ENCODE measurements at regions not wholly inside any gene's neighbourhood (a gene's known extent, or its start where the extent isn't known, plus 50 kb on each side); places are given as distances from the start of the nearest gene placed in this dataset.

GRCh38 chr22:49253656-49254055 is 574.0 kb downstream of the BRD1 start (continued):
- TF ChIP-seq FLYWCH1 (CRISPR knock-in tag; IDR thresholded peaks at IDR 0.05), result no peak

GRCh38 chr22:49251371-49251770 is 576.3 kb downstream of the BRD1 start:
- Histone ChIP-seq H3K27me3 (ENCODE audit: control insufficient read depth in 1 of 2, insufficient read depth in 2 of 2, low read length in 2 of 2) (no peaks in the 10 kb centered on the region; a peak in 1 of 5 replicates), H3K4me1 (ENCODE audit: insufficient read depth, low read length) (no peaks in the 10 kb centered on the region), H3K4me2 (ENCODE audit: low read depth, low read length) (no peak overlapping the region), H3K9ac (ENCODE audit: insufficient read depth, low read depth, low read length) (no peak overlapping the region), H4K20me1 (ENCODE audit: insufficient read depth, low read length) (no peaks in the 10 kb centered on the region), H3K4me3 (replicated peaks in 1 of 3; ENCODE audit: insufficient read depth in 1 of 3, low read depth in 2 of 3, low read length in 3 of 3) (no peak overlapping the region), H3K9me3 (ENCODE audit: low read length) (no peaks in the 10 kb centered on the region), H3K36me3 (replicated peaks in 1 of 2; ENCODE audit: control insufficient read depth in 1 of 2, insufficient read depth in 2 of 2, low read length in 2 of 2) (no peaks in the 10 kb centered on the region), H3K27ac (ENCODE audit: extremely low read length, insufficient read depth, low read length) (no peak overlapping the region), H3K79me2 (ENCODE audit: insufficient read depth, low read length) (no peaks in the 10 kb centered on the region), H2AFZ (ENCODE audit: low read length) (no peak overlapping the region)
- FAIRE-seq, result no peak
- TF ChIP-seq RXRA (CRISPR knock-in tag; IDR thresholded peaks at IDR 0.05) (no peak), ZNF280D (CRISPR knock-in tag; IDR thresholded peaks at IDR 0.05) (no peak), MIXL1 (CRISPR knock-in tag; IDR thresholded peaks at IDR 0.05) (no peak), ZBED4 (CRISPR knock-in tag; IDR thresholded peaks at IDR 0.05; ENCODE audit: borderline replicate concordance) (no peak), ZNF550 (CRISPR knock-in tag; IDR thresholded peaks at IDR 0.05; ENCODE audit: borderline replicate concordance) (no peak), NR3C1 (CRISPR knock-in tag; IDR thresholded peaks at IDR 0.05) (no peak), U2AF1 (optimal IDR thresholded peaks at IDR 0.05; ENCODE audit: low read depth, low read length) (no peak), RNF2 (conservative IDR thresholded peaks at IDR 0.05; ENCODE audit: low read depth) (no peak), GLMP (CRISPR knock-in tag; IDR thresholded peaks at IDR 0.05; ENCODE audit: borderline replicate concordance) (no peak)
- ATAC-seq, result no peak
- in situ Hi-C loops (cut with HindIII; ENCODE audit: extremely low pct_ligation_motif_present, low pct_unique_long_range_greater_than_20kb) (no loop called here), intact Hi-C loops (cut with micrococcal nuclease; ENCODE audit: unreplicated experiment) (no loop called here)
- WGBS (ENCODE audit: low lambda C conversion rate), result 0% methylated on average over 3 of the region's 6 CpGs
- ChIA-PET POLR2A (no interaction called here), CTCF (ENCODE audit: low intra/inter-chr PET ratio, low total read pairs) (no interaction called here)
- no TSS peak for BruUV-seq (replicated peaks)
- no peak for DNase-seq (ENCODE audit: low spot score)

Measured in HepG2 (cell line).